Astrocyte (in vitro differentiated cells and primary cell): ENCODE measurements at regions not wholly inside any gene's neighbourhood (a gene's known extent, or its start where the extent isn't known, plus 50 kb on each side); places are given as distances from the start of the nearest gene placed in this dataset.

Source experiments
- DNase-seq: peaks from one replicate; pipeline ENCODE4 v3.0.0-alpha.2; 2010; ENCODE audit warnings: low read depth
- FAIRE-seq: peaks from 2 replicates; lab custom pipeline; 2011; peaks lifted over from hg19 to GRCh38; lab: Jason Lieb, UNC
- H2AFZ ChIP-seq: 2 replicates; pipeline ENCODE4 v1.6.0; 2012; ENCODE audit warnings: low read depth, low read length, inconsistent platforms
- H3K27ac ChIP-seq: 2 replicates; pipeline ENCODE4 v1.5.1; 2011; ENCODE audit warnings: low read depth, low read length, inconsistent platforms
- H3K27me3 ChIP-seq: 2 replicates; pipeline ENCODE4 v1.6.0; 2011; ENCODE audit warnings: low read length, inconsistent platforms; ENCODE audit not compliant: insufficient read depth
- H3K36me3 ChIP-seq: 2 replicates; pipeline ENCODE4 v1.5.1; 2011; ENCODE audit warnings: low read length, inconsistent platforms; ENCODE audit not compliant: insufficient read depth
- H3K4me1 ChIP-seq: 2 replicates; pipeline ENCODE4 v1.5.1; 2011; ENCODE audit warnings: low read length, inconsistent platforms; ENCODE audit not compliant: insufficient read depth
- H3K4me2 ChIP-seq: 2 replicates; pipeline ENCODE4 v1.6.0; 2012; ENCODE audit warnings: low read length, inconsistent platforms
- H3K4me3 ChIP-seq: 2 replicates; pipeline ENCODE4 v1.5.1; 2011; ENCODE audit warnings: low read depth, mild to moderate bottlenecking, low read length, inconsistent platforms; ENCODE audit not compliant: insufficient read depth
- H3K79me2 ChIP-seq: 2 replicates; pipeline ENCODE4 v1.6.0; 2012; ENCODE audit warnings: mild to moderate bottlenecking, low read length, inconsistent platforms; ENCODE audit not compliant: insufficient read depth
- H3K9ac ChIP-seq: 2 replicates; pipeline ENCODE4 v1.6.0; 2012; ENCODE audit warnings: mild to moderate bottlenecking, low read length, inconsistent platforms
- H3K9me3 ChIP-seq: 2 replicates; pipeline ENCODE4 v1.5.1; 2012; ENCODE audit warnings: low read depth, mild to moderate bottlenecking, low read length, inconsistent platforms; ENCODE audit not compliant: insufficient read depth
- H4K20me1 ChIP-seq: 2 replicates; pipeline ENCODE4 v1.6.0; 2012; ENCODE audit warnings: low read length, inconsistent platforms; ENCODE audit not compliant: insufficient read depth
- H3K27ac Mint-ChIP-seq: one replicate; pipeline ENCODE4 v1.8.0; 2021; ENCODE audit warnings: mild to moderate bottlenecking, mixed read lengths; ENCODE audit not compliant: unreplicated experiment
- H3K27me3 Mint-ChIP-seq: one replicate; pipeline ENCODE4 v1.8.0; 2021; ENCODE audit warnings: low read depth, mixed read lengths; ENCODE audit not compliant: unreplicated experiment
- H3K36me3 Mint-ChIP-seq: one replicate; pipeline ENCODE4 v1.8.0; 2021; ENCODE audit warnings: low read depth, mixed read lengths; ENCODE audit not compliant: unreplicated experiment
- H3K4me1 Mint-ChIP-seq: one replicate; pipeline ENCODE4 v1.8.0; 2021; ENCODE audit warnings: low read depth, mixed read lengths; ENCODE audit not compliant: unreplicated experiment
- H3K4me3 Mint-ChIP-seq: one replicate; pipeline ENCODE4 v1.8.0; 2021; ENCODE audit warnings: mild to moderate bottlenecking, moderate library complexity, mixed read lengths; ENCODE audit not compliant: unreplicated experiment
- H3K9me3 Mint-ChIP-seq: one replicate; pipeline ENCODE4 v1.8.0; 2021; ENCODE audit warnings: mild to moderate bottlenecking, mixed read lengths; ENCODE audit not compliant: unreplicated experiment
- EZH2 ChIP-seq: IDR thresholded peaks from 2 replicates; pipeline ENCODE4 v1.6.1; 2012; ENCODE audit warnings: mild to moderate bottlenecking, low read length, inconsistent platforms; ENCODE audit not compliant: insufficient read depth
- TF ChIP-seq, protein P1 (sequence below): IDR thresholded peaks from 2 replicates; pipeline ENCODE4 v1.5.1; 2011; ENCODE audit warnings: low read depth, mild to moderate bottlenecking, inconsistent platforms, low read length, moderate library complexity; ENCODE audit not compliant: insufficient read depth

DNA sequence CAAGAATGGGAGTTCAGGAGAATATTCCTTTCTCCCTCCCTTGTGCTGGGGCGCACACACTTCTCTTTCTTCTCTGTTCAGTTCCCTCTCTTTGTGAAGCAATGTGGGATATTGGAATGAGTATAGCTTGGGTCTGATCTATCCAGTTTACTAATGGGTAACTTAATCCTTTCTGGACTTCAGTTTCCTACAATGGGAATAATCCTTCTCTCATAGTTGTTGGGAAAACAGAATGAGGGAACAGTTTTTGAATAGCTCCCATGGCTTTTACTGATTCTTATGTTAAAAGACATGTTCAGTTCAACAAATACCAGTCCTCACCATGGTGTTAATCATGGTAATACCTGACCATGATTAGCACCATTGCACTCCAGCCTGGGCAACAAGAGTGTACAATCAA lies 93.1 kb downstream of the ARL4C start:
- TF ChIP-seq, protein P1, sequence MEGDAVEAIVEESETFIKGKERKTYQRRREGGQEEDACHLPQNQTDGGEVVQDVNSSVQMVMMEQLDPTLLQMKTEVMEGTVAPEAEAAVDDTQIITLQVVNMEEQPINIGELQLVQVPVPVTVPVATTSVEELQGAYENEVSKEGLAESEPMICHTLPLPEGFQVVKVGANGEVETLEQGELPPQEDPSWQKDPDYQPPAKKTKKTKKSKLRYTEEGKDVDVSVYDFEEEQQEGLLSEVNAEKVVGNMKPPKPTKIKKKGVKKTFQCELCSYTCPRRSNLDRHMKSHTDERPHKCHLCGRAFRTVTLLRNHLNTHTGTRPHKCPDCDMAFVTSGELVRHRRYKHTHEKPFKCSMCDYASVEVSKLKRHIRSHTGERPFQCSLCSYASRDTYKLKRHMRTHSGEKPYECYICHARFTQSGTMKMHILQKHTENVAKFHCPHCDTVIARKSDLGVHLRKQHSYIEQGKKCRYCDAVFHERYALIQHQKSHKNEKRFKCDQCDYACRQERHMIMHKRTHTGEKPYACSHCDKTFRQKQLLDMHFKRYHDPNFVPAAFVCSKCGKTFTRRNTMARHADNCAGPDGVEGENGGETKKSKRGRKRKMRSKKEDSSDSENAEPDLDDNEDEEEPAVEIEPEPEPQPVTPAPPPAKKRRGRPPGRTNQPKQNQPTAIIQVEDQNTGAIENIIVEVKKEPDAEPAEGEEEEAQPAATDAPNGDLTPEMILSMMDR, result no peak
- no peak for TF ChIP-seq EZH2
- Histone ChIP-seq H3K27me3 (no peaks in the 10 kb centered on the region), H3K9me3 (no peaks in the 10 kb centered on the region), H3K4me2 (no peak overlapping the region), H2AFZ (no peak overlapping the region), H3K4me1 (no peaks in the 10 kb centered on the region), H3K36me3 (no peaks in the 10 kb centered on the region), H3K9ac (no peak overlapping the region), H3K27ac (no peak overlapping the region), H3K4me3 (no peak overlapping the region), H4K20me1 (no peaks in the 10 kb centered on the region), H3K79me2 (no peaks in the 10 kb centered on the region)
- Mint-ChIP-seq H3K36me3 (no peaks in the 10 kb centered on the region), H3K4me1 (no peaks in the 10 kb centered on the region), H3K9me3 (peaks cover 5% of the 10 kb centered on the region), H3K27me3 (peaks cover 2% of the 10 kb centered on the region), H3K27ac (no peak overlapping the region), H3K4me3 (no peak overlapping the region)
- DNase-seq (no peak), FAIRE-seq (no peak)

DNA sequence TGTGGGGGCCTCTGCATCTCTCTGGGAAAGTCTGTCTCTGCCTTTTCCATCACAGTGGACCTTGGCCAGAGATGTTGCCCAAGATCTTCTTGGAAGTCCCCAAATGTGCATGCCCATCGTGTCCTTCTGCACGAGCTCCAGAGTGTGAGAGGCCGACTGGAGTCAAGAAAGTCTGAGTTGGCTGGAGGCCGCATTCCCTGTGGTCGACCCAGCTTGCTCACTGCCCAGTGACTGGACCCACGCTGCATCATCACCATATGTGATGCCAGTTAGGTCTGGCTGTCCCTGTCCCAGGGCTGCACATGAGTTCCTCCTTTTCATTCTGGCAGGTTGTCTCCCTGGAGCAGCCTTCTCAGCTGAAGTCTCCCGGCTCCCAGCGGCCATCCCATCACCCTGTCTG lies 93.8 kb downstream of the ARL4C start:
- Histone ChIP-seq H3K27ac (no peak overlapping the region), H3K4me3 (no peak overlapping the region), H3K9ac (no peak overlapping the region), H3K4me2 (no peak overlapping the region), H4K20me1 (no peaks in the 10 kb centered on the region), H3K36me3 (no peaks in the 10 kb centered on the region), H3K27me3 (no peaks in the 10 kb centered on the region), H2AFZ (no peak overlapping the region), H3K79me2 (no peaks in the 10 kb centered on the region), H3K9me3 (no peaks in the 10 kb centered on the region), H3K4me1 (no peaks in the 10 kb centered on the region)
- Mint-ChIP-seq H3K27ac (no peak overlapping the region), H3K27me3 (peaks cover 5% of the 10 kb centered on the region), H3K9me3 (peaks cover 5% of the 10 kb centered on the region), H3K4me3 (no peak overlapping the region), H3K4me1 (peaks cover 2% of the 10 kb centered on the region), H3K36me3 (no peaks in the 10 kb centered on the region)
- peak; percentile 62 for DNase-seq
- no peak for FAIRE-seq
- TF ChIP-seq, protein P1, result no peak
- no peak for TF ChIP-seq EZH2

DNA sequence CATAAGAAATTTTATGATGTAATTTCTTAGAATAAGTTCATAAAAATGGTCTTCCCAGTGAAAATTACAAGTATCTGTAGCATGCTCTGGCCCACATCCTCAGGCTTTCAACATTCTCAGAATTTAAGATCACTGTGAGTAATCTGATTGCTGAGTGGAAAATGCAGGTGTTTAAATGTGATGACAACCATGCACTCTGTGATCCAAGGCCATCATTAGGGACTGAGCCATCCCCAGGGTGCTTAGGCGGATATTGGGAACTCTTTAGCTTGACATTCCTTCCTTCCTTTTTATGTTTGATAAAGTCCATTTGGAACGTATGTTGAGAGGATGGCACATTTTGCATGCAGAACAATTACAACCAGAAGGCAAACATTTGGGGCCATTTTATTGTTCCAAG lies 95.5 kb downstream of the ARL4C start:
- Mint-ChIP-seq H3K4me3 (no peak overlapping the region), H3K27me3 (peaks cover 5% of the 10 kb centered on the region), H3K27ac (no peak overlapping the region), H3K36me3 (no peaks in the 10 kb centered on the region), H3K9me3 (peaks cover 5% of the 10 kb centered on the region), H3K4me1 (peaks cover 2% of the 10 kb centered on the region)
- no peak for DNase-seq
- Histone ChIP-seq H3K79me2 (no peaks in the 10 kb centered on the region), H3K9ac (no peak overlapping the region), H3K4me3 (no peak overlapping the region), H3K27ac (no peak overlapping the region), H4K20me1 (no peaks in the 10 kb centered on the region), H3K27me3 (no peaks in the 10 kb centered on the region), H3K4me1 (no peaks in the 10 kb centered on the region), H3K9me3 (no peaks in the 10 kb centered on the region), H2AFZ (no peak overlapping the region), H3K36me3 (no peaks in the 10 kb centered on the region), H3K4me2 (no peak overlapping the region)
- no peak for FAIRE-seq
- no peak for TF ChIP-seq EZH2
- TF ChIP-seq, protein P1, result no peak
